GM18520 (cell line): ENCODE measurements at regions not wholly inside any gene's neighbourhood (a gene's known extent, or its start where the extent isn't known, plus 50 kb on each side); places are given as distances from the start of the nearest gene placed in this dataset.
A peak's percentile ranks its signal among the peaks of the same experiment; 100 is the strongest.

ENCODE experiments used
- ATAC-seq: cut with Tn5 transposase; IDR thresholded peaks from one replicate; pipeline ENCODE4 v1.9.1; 2021; ENCODE audit not compliant: unreplicated experiment

DNA sequence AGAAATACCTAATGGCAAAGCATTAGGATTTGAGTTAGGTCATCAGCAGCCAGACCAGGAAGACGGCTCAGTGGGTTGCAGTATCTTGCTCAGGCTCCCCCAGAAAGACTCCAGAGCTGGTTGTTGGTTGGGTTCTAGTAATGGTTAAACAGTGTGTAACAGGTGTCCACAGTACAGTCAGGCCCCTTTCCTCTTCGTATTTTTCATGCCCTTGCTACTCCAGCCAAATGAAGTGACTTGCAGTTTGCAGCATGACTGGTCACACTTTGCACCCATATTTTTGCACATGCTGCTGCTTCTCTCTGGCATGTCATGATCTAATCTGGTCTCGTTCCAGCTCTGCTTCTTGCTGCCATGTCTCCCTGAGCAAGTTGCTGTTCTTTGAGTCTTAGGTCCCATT, 60.6 kb upstream of the TRPC7 start:
- ATAC-seq, result no peak

DNA sequence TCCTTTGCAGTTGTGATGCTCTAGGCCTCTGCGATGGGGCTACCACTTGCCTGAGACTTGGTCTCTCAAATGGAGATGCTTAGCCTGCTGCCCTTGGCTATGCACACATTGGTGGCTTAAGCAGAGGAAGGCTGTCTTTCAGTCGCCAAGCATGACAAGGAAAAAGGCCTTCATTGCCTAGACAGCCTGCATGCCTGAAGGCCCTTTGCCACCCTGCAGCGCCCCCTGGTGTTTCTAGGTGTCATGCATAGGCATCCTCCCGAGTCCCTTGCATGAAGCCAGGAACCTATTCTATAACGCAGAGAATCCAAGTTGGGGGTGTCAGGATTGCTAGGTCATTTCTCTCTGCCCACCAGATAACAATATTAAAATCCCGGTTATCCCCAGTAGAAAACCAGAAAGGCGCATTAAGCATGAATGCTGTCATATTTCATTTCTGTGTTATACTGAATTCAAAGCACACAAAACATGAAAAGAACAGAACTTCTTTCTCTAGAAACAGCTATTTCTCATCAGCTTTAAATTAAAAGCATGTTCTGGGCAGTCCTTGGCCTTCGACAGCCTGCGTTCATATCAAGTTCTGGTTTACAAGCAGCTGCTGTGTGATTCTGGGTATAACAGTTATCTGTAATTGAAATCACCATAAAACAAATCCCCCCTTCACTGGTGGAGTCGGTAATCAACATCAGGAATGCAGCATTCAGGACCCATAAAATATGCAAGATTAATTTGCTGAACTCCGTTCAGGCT, 59.7 kb upstream of the TRPC7 start:
- peak; percentile 60 for ATAC-seq

DNA sequence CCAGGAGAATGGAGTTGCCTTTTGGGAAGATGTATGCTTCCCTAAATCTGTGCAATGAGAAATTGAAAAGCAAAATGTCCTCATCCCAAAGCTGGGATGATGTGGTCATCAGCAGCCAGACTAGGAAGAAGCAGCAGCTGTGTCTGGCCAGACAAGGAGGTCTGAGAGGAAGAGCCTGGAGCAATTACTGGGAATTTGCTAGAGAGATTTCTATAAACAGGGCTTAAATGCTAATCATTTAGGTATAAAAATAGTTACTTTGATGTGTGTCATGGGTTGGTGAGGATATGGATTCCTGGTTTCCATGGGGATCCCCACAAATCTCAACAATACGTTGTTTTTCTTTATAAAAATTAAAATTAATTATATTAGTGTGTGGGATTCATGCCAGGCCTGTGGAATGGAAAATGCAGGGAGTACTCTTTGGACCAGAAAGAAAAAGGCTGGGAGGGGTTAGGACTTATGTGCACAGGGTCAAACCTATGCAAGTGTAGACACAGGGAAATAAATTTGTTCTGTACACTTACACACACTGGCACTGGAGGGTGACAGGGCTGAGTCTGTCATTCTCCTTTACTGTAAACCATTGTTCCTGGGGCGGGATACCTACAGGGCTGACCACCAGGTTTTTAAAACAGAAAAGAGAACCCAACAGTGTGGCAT, 58.7 kb upstream of the TRPC7 start:
- no peak for ATAC-seq

DNA sequence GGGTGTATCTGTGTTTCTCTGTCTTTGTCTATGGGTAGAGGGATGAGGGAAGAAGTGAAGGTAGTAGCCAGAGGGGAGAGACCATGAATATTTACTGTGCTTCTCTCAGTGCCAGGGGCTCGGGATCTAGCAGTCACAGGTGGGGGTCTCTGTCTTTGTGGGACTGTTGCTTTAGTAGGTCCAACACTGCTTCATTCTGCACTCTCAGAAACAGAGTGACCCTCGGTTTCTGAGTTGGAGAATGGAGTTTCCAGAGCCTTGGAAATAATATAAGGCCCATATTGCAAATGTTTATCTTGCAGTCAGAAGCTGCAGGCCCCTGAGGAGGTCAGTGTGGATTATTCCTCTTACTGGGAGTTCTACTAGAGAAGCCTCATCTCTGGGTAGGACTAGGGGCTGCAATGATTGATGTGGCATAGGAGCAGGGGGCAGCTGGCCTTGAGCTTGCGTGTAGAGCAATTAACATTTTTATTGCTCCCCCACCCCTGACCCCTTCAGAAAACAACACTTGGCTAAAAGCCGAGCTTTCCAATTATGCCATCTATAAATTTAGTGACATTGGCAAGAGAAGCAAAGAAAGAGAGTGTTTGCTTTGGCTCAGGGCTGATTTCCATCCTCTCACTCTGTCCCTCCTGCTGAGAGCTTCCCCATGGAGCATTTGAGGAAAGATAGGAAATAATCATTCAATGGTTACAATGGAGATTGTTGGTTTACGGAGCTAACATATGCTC, 55.0 kb upstream of the TRPC7 start:
- ATAC-seq, result no peak

DNA sequence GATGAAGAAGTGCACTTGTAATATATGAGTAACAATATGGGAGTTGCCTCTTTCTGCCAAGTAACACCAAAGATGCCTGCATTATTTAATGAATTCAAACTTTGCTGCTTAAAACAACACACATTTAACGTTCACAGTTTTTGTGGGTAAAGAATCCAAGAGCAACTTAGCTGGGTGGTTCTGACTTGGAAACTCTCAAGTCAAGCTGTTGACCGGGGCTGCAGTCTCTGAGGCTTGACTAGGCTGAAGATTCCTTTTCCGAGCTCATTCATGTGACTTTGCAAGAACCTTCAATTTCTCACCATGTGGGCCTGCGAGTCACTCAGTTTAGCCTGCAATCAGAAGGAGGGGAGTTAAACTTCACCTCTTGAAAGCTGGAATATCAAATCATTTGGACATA, 53.0 kb upstream of the TRPC7 start:
- no peak for ATAC-seq
